Endometrium (tissue), 2 donors: ENCODE measurements at regions not wholly inside any gene's neighbourhood (a gene's known extent, or its start where the extent isn't known, plus 50 kb on each side); places are given as distances from the start of the nearest gene placed in this dataset.

Source experiments
- FAIRE-seq: peaks from 2 replicates; lab custom pipeline; 2012; peaks lifted over from hg19 to GRCh38; lab: Jason Lieb, UNC
- donor health status: control.
- donor health status: control.

GRCh38 chr22:27348634-27349033 lies 452.9 kb downstream of the MN1 start:
- FAIRE-seq, result no peak

DNA sequence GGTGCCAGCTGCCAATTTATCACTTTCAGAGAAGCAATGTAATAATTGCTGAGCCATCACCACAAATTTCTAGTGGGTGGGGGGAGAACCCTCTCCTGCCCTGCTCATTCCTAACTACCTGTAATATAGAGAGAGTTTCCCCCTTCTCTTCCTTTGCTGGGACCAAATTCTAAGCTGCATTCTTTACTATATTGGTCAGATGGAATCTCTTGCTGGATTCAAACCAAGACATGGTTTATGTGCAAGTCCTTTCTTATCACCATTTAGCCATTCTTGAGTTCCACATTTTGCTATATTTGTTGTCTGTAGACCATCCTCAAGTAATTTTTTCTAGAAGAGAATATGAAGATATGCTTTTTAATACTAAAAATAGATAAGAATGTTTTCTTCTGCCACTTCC lies 452.1 kb downstream of the MN1 start:
- FAIRE-seq, result no peak

DNA sequence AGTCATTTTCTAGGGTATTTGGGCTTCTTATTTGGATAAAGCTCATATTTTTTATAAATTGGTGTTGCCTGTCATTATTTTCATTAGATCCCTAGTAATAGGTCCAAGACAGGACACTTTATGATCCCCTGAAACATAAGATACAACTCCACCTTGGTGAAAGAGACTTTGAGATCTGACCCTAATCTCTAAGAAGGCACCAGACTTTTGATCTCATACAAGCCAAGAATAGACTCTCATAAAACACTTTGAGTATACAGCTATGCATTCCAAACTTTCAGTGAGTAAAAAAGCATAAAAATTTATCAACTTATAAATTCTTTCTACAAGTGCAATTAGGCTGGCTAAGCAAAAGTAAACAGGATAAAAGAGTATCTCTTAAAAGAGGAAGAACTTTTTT lies 451.2 kb downstream of the MN1 start:
- no peak for FAIRE-seq

- no peak for FAIRE-seq
These were observed 449.1 kb downstream of the MN1 start for GRCh38 chr22:27352426-27352825.

GRCh38 chr22:27358096-27358870 lies 443.3 kb downstream of the MN1 start:
- no peak for FAIRE-seq

DNA sequence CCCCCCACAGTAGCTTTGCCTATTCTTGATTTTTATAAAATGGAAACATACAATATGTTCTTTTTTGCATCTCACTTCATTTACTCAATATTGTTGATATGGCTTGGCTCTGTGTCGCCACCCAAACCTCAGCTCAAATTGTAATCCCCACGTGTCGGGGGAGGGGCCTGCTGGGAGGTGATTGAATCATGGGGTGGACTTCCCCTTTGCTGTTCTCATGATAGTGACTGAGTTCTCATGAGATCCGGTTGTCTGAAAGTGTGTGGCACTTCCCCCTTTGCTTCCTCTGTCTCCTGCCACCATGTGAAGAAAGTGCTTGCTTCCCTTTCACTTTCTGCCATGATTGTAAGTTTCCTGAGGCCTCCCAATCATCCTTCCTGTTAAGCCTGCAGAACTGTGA lies 431.3 kb downstream of the MN1 start:
- no peak for FAIRE-seq

DNA sequence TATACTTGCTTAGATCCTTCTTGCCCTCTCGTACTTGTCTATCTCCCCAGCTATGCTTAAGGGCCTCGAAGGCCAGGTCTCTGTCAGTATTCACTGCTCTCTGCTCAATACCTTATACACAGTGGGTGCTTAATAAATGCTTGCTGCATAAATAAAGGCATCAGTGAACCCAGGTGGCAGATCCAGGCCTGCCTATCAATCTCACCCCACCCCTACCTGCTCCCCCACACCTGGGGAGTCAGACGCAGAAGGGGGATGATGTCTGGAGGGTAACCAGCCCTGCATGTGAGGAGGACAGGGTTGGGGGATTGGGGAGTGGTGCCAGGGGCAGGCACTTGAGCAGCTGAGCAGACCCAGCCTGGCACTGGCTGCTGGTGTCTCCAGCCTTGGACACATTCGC lies 430.6 kb downstream of the MN1 start:
- FAIRE-seq, result no peak

GRCh38 chr22:27372364-27372763 lies 429.2 kb downstream of the MN1 start:
- no peak for FAIRE-seq

- FAIRE-seq, result no peak
These were observed 428.4 kb downstream of the MN1 start for GRCh38 chr22:27372969-27373670.

DNA sequence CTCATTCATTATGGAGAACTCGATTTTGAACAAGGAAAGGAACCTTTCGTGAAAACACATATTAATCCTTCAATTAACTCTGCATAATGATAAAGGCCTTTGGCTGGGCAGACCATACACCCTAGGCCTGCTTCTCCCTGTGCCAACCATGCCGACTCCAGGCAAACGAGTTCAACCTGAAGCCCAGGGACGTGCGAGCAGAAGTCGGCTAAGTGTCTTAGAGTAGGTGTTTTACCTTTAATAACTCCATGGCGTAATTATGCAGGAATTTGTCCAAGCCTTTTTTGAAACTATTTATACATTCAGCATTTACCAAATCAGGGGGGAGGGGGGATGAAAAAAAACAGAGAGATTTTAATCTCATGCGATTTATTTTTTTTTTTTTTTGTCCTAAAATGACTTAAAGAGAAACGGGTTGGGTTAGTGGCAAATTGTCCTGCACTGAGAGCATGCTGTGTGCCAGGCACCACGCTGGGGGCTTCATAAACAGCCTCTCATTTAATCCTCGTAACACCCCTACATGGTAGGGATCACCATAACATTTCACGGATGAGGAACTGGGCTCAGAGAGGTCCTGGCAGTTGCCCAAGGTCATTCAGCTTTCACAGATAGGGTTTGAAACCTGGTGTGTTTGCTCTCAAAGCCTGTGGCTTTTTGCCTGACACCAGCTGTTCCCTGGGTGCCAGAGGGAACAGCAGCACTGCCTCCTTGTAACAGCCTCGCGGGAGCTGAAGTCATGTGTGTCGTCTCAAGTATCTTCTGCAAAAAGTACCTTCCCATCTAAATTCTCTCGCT lies 423.9 kb downstream of the MN1 start:
- no peak for FAIRE-seq

DNA sequence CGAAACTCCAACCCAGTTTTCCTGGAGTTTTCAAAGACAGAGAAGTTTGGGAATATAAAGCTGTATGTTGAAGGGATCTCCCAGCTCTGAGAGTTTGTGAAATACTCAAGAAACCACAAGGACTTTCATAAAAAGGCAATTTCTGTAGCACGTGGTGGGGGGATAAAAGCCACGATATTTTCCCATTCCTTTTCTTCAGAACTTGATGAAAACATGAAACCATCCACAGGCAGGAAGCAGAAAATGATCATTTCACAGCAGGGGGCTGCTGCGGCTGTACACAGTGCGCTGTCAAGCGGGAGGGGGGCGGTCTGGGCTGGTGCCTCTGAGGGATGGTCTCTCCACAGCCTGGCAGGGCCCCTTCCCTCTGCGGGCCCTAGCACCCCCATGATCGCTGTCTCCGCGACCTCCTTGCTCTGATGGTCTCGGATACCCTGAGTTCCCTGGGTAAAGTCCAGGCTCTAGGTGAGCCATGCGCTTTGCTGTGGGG lies 423.2 kb downstream of the MN1 start:
- FAIRE-seq, result no peak

GRCh38 chr22:27378995-27379394 lies 422.6 kb downstream of the MN1 start:
- FAIRE-seq, result no peak

GRCh38 chr22:27380855-27381254 lies 420.7 kb downstream of the MN1 start:
- FAIRE-seq, result no peak

DNA sequence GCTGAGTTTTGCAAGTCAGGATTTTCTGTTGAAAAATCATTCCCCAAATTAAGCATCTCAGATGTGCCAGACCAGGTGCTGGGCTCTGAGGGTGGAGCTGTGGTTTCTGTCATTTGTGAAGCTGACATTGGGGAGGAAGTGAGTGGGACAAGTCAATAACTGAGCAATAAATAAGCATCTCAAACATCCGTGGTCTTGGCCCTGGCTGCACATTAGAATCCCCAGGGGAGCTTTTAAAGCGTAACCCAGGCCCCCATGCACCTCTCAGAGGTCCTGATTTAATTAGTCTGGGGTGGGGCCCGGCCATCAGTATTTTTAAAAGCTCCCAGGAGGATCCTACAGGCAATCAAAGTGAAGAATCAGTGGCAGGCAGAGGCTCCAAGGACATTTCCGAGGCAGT lies 420.0 kb downstream of the MN1 start:
- no peak for FAIRE-seq

- FAIRE-seq, result no peak
These were observed 419.4 kb downstream of the MN1 start for GRCh38 chr22:27381960-27382742.

DNA sequence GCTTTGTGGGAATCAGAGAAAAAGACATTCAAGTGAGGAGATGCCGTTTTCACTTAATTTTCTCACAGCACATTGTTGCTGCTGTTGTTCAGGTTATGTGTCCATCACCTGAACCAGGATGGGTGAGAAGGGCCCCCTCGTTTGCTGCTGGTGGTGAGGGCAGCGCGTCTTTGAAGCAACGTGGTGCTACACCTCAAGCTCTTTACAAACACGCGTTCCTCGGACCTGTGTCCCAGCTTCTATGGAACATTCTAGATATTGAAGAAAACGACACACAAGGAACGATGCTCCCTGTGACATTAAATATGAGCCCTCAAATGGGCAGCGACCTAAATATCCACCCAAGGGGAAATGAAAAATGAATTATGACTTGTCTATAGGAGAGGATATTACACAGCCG lies 418.6 kb downstream of the MN1 start:
- FAIRE-seq, result no peak

- no peak for FAIRE-seq
These were observed 417.7 kb downstream of the MN1 start for GRCh38 chr22:27383896-27384295.

- no peak for FAIRE-seq
These were observed 416.1 kb downstream of the MN1 start for GRCh38 chr22:27385261-27385998.

- no peak for FAIRE-seq
These were observed 415.4 kb downstream of the MN1 start for GRCh38 chr22:27386186-27386585.

DNA sequence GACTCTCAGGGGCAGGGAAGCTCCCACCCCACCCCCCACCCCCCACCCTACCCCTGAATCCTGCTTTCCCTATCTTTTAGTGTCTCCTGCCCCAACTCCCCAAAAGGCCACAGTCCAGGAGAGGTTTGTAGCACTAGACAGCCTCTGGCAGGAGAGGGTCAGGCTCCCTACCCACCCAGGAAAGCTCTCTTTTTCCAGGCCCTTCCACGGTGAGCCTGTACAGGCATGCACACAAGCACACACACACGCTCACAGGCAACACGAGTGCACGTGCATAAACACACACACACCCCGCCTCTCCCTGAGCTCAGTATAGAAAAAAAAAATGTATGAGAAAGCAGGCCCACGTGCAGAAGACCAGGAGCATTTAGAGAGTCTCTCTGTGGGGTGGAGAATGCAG lies 414.0 kb downstream of the MN1 start:
- FAIRE-seq, result no peak

- no peak for FAIRE-seq
These were observed 413.4 kb downstream of the MN1 start for GRCh38 chr22:27388090-27388600.
